ENCODE measurements at regions not wholly inside any gene's neighbourhood (a gene's known extent, or its start where the extent isn't known, plus 50 kb on each side); places are given as distances from the start of the nearest gene placed in this dataset.

- TF ChIP-seq ZNF224 (CRISPR knock-in tag; IDR thresholded peaks at IDR 0.05) (no peak), ZNF17 (CRISPR knock-in tag; IDR thresholded peaks at IDR 0.05) (no peak), FOXC1 (CRISPR knock-in tag; IDR thresholded peaks at IDR 0.05; ENCODE audit: borderline replicate concordance) (no peak), ZNF644 (CRISPR knock-in tag; IDR thresholded peaks at IDR 0.05; ENCODE audit: low read depth) (peak; percentile 98), RXRA (CRISPR knock-in tag; IDR thresholded peaks at IDR 0.05) (no peak; the same call in 1 of the 2 replicates), ZBTB10 (CRISPR knock-in tag; IDR thresholded peaks at IDR 0.05; ENCODE audit: borderline replicate concordance) (no peak), SYNCRIP (IDR thresholded peaks at IDR 0.05; ENCODE audit: insufficient read depth, low read depth, low read length) (no peak), RNF219 (CRISPR knock-in tag; IDR thresholded peaks at IDR 0.05) (no peak), AHR (CRISPR knock-in tag; IDR thresholded peaks at IDR 0.05) (no peak), ZNF773 (CRISPR knock-in tag; IDR thresholded peaks at IDR 0.05; ENCODE audit: borderline replicate concordance) (no peak), ZNF660 (CRISPR knock-in tag; IDR thresholded peaks at IDR 0.05; ENCODE audit: borderline replicate concordance, low read depth) (no peak), SAP130 (CRISPR knock-in tag; IDR thresholded peaks at IDR 0.05; ENCODE audit: low read depth) (peak; percentile 73), ZNF207 (IDR thresholded peaks at IDR 0.05; ENCODE audit: borderline replicate concordance) (no peak), E2F1 (CRISPR knock-in tag; IDR thresholded peaks at IDR 0.05) (no peak), TRAFD1 (CRISPR knock-in tag; IDR thresholded peaks at IDR 0.05; ENCODE audit: borderline replicate concordance) (no peak), FOXK2 (IDR thresholded peaks at IDR 0.05) (no peak), TOE1 (CRISPR knock-in tag; IDR thresholded peaks at IDR 0.05) (no peak), ZBTB39 (CRISPR knock-in tag; IDR thresholded peaks at IDR 0.05) (no peak), KDM3A (CRISPR knock-in tag; IDR thresholded peaks at IDR 0.05; ENCODE audit: low read depth) (peak; percentile 23; the same call in 1 of the 2 replicates), ZNF30 (CRISPR knock-in tag; IDR thresholded peaks at IDR 0.05) (no peak), ZNF749 (CRISPR knock-in tag; IDR thresholded peaks at IDR 0.05; ENCODE audit: borderline replicate concordance) (no peak)
Measured at GRCh38 chr14:34051966-34052657, 101.2 kb upstream of the EGLN3 start (continued).

Data from HepG2 (cell line).